PC-3 (cell line): ENCODE measurements at regions not wholly inside any gene's neighbourhood (a gene's known extent, or its start where the extent isn't known, plus 50 kb on each side); places are given as distances from the start of the nearest gene placed in this dataset.

Source experiments
- CTCF ChIP-seq: fragments of 300-600 bp; sonication (generic); conservative IDR thresholded peaks from 2 replicates; pipeline ENCODE4 v1.5.1; 2017; ENCODE audit warnings: antibody characterized with exemption, low read depth, mild to moderate bottlenecking, low read length
- EZH2 ChIP-seq: fragments of 300-600 bp; sonication (generic); IDR thresholded peaks from one replicate; pipeline ENCODE4 v1.6.1; 2017; ENCODE audit warnings: antibody characterized with exemption, mild to moderate bottlenecking, low read length; ENCODE audit not compliant: unreplicated experiment

GRCh38 chr5:8393240-8393639, 524.3 kb downstream of the MTRR start:
- TF ChIP-seq CTCF (no peak), EZH2 (no peak)
